ENCODE measurements at regions not wholly inside any gene's neighbourhood (a gene's known extent, or its start where the extent isn't known, plus 50 kb on each side); places are given as distances from the start of the nearest gene placed in this dataset.

DNA sequence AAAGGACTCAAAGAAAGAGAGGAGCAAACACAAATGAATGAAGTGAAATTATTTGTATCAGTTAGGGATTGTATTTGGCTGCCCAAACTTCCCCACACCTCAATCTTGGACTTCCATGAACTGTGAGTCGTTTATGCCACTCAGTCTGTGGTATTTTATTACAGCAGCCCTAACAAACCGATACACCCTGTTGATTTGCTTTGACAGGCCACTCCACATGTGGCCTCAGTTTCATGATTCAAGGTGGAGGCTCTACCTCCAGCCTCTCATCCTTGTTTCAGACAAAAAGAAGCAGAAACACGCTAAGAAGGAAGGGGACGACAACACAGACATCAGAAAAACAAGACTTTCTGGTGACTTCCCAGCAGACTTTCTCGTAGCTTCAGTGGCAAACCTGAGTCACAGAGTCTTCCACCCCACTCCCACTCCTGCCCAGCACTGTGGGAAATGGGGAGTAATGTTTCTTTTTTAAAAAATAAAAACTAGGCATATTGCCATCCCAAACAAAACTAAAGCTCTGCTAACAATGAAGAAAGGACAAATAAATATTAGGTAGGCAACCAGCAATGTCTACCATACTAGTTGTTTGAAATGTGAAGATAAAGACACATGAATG, 52.2 kb upstream of the ABCA1 start:
- Histone ChIP-seq H3K27me3 (no peaks in the 10 kb centered on the region), H3K4me3 (no peak overlapping the region), H3K27ac (no peak overlapping the region), H3K4me1 (no peaks in the 10 kb centered on the region), H3K36me3 (no peaks in the 10 kb centered on the region), H3K9me3 (no peaks in the 10 kb centered on the region)
- no peak for TF ChIP-seq POLR2A (IDR thresholded peaks at IDR 0.05)
- no peak for TF ChIP-seq EP300 (IDR thresholded peaks at IDR 0.05)
- no peak for TF ChIP-seq POLR2AphosphoS5 (IDR thresholded peaks at IDR 0.05)
- no peak for TF ChIP-seq CTCF (IDR thresholded peaks at IDR 0.05)
- 81% methylated on average over 5 of the region's 5 CpGs for WGBS
- no peak for DNase-seq (ENCODE audit: low spot score in 2 of 2)

DNA sequence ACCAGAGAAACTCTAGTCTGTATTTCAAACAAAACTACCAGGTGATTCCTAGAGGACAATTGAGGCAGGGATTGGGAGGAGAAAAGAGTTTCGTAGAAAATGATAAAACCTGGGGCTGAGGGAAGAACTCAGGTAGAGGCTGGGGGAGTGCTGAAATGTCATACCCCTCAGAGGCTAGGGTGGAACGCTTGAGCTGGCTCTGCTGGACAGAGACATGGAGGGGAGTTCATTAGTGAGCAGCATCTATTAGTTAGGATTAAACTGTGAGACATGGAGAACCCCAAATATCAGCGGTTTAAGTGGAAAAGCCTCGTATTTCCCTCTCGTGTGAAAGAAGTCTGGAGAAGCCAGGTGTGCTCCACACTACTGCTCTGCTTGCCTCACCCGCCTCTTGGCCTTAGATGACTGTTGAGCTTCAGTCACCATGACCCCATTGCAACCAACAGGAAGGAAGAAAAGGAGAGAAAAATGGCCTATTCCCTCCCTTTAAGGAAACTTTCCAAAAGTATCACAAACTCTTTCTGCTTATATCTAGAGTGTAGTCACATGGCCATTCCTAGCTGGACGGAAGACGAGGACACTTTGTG, 53.7 kb upstream of the ABCA1 start:
- Histone ChIP-seq H3K27ac (no peak overlapping the region), H3K4me1 (no peaks in the 10 kb centered on the region), H3K4me3 (no peak overlapping the region), H3K9me3 (no peaks in the 10 kb centered on the region), H3K36me3 (no peaks in the 10 kb centered on the region), H3K27me3 (no peaks in the 10 kb centered on the region)
- WGBS: 94% methylated on average over 8 of the region's 8 CpGs
- no peak for DNase-seq (ENCODE audit: low spot score in 2 of 2)
- no peak for TF ChIP-seq EP300 (IDR thresholded peaks at IDR 0.05)
- no peak for TF ChIP-seq POLR2AphosphoS5 (IDR thresholded peaks at IDR 0.05)
- TF ChIP-seq POLR2A (IDR thresholded peaks at IDR 0.05): no peak
- TF ChIP-seq CTCF (IDR thresholded peaks at IDR 0.05): no peak

DNA sequence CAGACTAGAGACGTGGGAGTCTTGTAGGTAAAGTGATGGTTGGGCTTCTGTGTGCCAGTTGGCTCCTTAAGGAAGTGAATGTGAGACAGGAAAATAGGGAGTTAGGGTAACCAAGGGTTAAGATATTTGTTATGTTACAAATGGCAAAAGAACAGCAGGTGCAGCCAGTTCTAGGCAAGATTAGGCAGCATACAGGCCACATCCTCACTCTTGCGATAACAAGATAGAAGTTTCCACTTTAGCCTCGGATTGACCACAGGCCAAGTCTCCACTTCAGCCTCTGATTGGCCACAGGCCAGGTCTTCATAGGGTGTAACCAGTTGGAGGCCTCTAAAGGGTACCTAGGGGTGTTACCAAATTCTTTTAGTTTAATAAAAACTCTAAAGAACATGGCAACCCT, 54.6 kb upstream of the ABCA1 start:
- TF ChIP-seq CTCF (IDR thresholded peaks at IDR 0.05): no peak
- no peak for TF ChIP-seq POLR2AphosphoS5 (IDR thresholded peaks at IDR 0.05)
- TF ChIP-seq EP300 (IDR thresholded peaks at IDR 0.05): no peak
- TF ChIP-seq POLR2A (IDR thresholded peaks at IDR 0.05): no peak
- Histone ChIP-seq H3K9me3 (no peaks in the 10 kb centered on the region), H3K27ac (no peak overlapping the region), H3K27me3 (no peaks in the 10 kb centered on the region), H3K4me3 (no peak overlapping the region), H3K4me1 (no peaks in the 10 kb centered on the region), H3K36me3 (no peaks in the 10 kb centered on the region)
- no peak for DNase-seq (ENCODE audit: low spot score in 2 of 2)
- 74% methylated on average over 3 of the region's 3 CpGs for WGBS

GRCh38 chr9:104983491-104983890, 55.5 kb upstream of the ABCA1 start:
- 55% methylated on average over 3 of the region's 3 CpGs for WGBS

More at GRCh38 chr9:104983491-104983890, 55.5 kb upstream of the ABCA1 start:
- Histone ChIP-seq H3K27me3 (no peaks in the 10 kb centered on the region), H3K36me3 (no peaks in the 10 kb centered on the region), H3K4me1 (no peaks in the 10 kb centered on the region), H3K27ac (no peak overlapping the region), H3K9me3 (no peaks in the 10 kb centered on the region), H3K4me3 (no peak overlapping the region)
- TF ChIP-seq CTCF (IDR thresholded peaks at IDR 0.05) (no peak), POLR2A (IDR thresholded peaks at IDR 0.05) (no peak), EP300 (IDR thresholded peaks at IDR 0.05) (no peak), POLR2AphosphoS5 (IDR thresholded peaks at IDR 0.05) (no peak)
- no peak for DNase-seq (ENCODE audit: low spot score in 2 of 2)

Data from suprapubic skin (tissue), 4 donors.